Medulla oblongata (tissue), 1 donor: ENCODE measurements at regions not wholly inside any gene's neighbourhood (a gene's known extent, or its start where the extent isn't known, plus 50 kb on each side); places are given as distances from the start of the nearest gene placed in this dataset.

Source experiments
- DNase-seq: peaks from one replicate; pipeline ENCODE4 v3.0.0-alpha.2; 2015; ENCODE audit errors: extremely low spot score

DNA sequence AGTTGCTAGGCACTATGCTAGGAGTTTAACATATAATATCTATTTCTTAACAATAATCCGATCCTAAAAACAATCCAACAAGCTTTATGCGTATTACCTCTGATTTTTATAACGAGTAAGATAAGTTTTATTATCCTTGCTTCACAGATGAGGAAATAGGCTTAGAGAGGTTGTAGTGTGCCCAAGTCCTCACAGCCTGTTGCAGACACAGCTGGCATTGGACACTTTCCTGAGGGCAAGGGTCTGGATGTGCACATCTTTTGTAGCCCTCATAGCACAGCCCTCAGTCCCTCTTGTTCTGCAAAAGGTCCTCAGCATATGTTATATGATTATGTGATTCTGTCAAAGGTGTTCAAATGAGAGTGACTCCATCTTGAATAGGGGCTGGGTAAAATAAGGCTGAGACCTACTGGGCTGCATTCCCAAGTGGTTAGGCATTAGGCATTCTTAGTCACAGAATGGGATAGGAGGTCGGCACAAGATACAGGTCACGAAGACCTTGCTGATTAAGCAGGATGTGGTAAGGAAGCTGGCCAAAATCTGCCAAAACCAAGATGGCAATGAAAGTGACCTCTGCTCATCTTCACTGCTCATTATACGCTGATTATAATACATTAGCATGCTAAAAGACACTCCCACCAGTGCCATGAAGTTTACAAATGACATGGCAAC lies 75.7 kb upstream of the F3 start:
- DNase-seq = no peak

DNA sequence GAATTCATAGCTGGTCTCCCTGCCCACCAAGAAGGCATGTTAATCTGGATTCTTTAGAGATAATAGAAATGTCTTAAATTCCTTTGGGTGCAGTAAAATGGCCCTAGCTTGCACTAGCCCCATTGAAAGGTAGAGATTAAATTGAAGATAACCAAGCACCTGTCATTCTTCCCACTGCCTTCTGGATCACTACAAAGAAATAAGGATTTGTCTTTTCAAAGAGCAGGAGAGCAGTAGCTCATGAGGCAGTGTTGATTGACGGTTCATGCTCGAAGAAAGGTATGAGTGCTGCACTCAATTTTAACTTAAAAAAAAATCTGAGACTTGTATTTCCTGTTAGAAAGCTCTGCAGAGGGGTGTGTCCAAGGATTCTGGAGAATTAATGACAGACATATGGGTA lies 74.9 kb upstream of the F3 start:
- DNase-seq = no peak

DNA sequence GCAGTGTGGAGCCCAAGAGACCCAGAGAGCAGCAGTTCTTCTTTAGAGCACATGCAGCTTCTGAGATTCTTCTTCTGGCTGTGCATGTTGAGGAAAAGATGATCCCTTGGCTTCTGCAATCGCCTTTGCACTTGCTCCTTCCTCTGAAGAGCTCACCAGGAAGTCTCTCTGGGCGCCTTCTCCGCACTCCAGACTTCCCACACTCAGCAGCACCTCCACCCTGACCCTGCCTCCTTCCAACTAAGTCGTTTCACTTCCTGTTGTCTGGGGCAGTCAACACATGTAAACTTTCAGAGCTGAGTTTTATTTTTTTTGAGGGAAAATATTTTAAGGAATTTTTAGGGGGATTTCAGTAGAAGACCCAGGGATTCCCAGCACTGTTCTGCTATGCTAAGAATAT lies 73.4 kb upstream of the F3 start:
- peak; percentile 53 for DNase-seq

DNA sequence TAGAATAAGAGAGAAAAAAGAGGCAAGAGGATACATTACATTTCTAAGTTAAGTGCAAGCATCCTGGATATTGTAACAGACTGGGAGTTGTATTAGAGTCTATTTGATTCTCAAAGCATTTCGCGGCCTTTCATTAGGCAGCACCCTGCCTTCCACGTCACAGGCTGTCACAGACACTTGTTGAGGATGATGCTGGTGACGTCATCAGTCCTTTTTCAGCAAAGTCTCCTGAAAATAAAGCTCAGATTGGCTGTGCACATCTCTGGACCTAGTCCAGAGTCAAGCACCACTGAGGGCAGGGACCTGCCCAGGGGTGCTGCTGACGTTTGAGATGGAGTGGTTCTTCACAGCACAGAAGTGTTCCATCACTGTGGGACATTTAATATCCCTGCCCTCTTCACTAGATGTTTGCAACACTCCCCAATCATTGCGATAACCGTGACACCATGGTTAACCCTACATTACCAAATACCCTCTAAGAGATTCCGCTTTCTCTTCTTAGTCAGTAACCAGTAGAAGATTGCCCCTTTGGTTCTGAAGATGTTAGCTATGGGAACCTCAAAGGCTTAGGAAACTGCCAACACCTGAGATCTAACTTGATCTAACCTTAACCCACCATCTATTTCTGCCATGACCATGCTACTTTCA lies 72.7 kb upstream of the F3 start:
- no peak for DNase-seq

- DNase-seq = no peak
Observed at GRCh38 chr1:94612525-94613204, 71.1 kb upstream of the F3 start.

DNA sequence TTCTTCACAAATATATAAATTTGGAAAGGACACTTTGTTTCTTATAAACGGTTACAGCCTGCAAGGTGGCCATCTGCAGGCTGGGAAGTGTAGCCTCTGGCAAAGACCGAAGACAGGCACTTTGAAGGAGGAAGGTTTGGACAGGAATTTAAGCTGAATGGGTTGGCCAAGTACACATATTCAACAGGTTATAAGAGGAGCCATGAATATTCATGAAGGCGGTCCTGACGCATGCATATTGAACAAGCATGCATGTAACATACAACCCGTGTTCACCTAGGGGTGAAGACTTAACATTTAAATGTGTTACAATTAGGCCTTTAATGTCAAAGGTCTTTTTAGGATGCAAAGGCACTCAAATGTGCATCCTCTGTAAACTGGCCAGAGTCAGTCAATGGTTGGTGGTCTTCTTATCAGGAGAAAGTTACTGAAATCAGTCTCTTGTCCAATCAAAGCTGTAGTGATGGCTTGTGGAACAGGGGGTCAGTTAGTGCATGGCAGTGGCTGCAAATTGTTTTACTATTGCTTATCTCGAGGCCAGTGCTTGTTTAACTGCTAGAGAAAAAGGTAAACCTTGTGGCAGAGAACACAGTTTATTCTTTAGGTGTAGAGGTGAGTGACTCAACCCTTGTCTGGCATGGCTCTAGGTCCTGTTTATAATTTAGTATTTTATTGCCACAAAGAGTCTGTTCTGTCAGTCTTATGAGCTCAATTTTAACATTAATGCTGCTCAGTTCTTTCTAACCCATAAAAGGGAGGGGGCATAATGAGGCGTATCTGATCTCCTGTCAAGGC lies 70.3 kb upstream of the F3 start:
- no peak for DNase-seq

- no peak for DNase-seq
Observed at GRCh38 chr1:94609619-94610018, 68.1 kb upstream of the F3 start.

DNA sequence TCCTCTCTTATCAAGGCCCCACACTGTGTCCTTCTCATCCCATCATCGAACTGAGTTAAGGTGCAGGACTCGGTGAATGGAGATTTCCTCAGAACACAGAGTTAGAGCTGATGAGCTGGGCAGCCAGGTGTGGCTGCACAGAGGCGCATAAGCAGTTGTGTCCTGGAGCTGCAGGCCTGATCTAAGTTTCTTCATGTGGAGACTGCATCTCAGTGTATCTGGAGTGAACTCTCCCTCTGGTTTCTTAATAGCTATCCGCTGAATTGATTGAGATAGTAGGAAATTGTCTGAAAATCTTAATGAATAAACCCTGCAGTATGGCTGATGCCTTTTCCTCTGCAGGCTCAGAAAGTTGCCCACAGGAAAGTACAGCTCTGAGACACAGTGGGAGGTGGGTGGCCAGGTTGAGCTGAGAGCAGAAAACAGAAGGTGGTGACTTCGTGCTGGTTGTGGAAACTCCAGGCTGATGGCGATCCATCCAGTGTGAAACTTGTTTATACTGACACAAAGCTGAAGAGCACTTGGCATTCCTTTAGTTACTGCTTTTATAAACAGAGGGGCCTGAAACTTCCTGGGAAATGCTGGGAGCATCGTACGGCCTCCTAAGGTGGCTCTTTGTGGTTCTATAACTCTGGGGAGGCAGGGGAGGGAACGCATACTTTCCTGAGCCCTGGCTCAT lies 67.4 kb upstream of the F3 start:
- DNase-seq = no peak

- DNase-seq = no peak
Observed at GRCh38 chr1:94608142-94608851, 66.7 kb upstream of the F3 start.

- DNase-seq = no peak
Observed at GRCh38 chr1:94607398-94607797, 65.8 kb upstream of the F3 start.

DNA sequence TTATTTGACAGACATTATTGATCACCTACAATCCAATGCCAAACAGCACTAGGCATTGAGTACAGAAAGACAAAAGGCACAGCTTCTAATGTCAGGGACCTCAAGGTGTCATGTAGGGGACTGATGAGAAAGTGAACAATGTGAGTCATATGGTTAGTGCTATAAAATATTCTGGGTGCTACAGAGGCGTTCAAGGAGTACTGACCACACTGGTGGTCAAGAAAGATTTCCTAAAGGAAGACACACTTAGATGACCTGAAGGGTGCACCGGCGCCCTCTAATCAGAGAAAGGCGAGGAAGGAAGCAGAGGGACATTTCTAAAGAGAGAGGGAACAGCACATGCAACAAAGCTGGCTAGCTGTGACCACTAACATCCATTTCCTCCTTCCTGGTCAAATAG lies 64.9 kb upstream of the F3 start:
- no peak for DNase-seq

GRCh38 chr1:94603663-94604062 lies 62.1 kb upstream of the F3 start:
- DNase-seq = no peak

GRCh38 chr1:94602802-94603625 lies 61.5 kb upstream of the F3 start:
- DNase-seq = no peak

- DNase-seq = no peak
Observed at GRCh38 chr1:94602316-94602715, 60.8 kb upstream of the F3 start.

DNA sequence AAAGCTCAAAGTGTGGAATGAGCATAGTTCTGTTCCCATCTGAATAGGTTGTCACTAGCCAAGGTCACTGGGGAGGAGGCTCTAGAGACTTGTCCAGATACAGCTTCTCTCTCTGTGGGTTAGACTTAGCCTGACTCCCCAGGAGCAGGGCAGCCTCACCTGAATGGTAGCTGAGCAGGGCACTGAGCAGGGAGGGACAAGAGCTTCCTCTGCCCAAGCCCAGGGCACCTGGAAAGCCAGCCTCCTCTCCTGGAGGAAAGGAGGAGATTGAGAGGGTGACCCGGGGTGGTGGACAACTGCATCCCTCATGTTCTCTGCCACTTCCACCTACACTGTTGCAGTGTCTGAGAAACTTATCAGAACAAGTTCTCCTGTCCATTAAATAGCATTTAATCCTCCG lies 59.0 kb upstream of the F3 start:
- no peak for DNase-seq

DNA sequence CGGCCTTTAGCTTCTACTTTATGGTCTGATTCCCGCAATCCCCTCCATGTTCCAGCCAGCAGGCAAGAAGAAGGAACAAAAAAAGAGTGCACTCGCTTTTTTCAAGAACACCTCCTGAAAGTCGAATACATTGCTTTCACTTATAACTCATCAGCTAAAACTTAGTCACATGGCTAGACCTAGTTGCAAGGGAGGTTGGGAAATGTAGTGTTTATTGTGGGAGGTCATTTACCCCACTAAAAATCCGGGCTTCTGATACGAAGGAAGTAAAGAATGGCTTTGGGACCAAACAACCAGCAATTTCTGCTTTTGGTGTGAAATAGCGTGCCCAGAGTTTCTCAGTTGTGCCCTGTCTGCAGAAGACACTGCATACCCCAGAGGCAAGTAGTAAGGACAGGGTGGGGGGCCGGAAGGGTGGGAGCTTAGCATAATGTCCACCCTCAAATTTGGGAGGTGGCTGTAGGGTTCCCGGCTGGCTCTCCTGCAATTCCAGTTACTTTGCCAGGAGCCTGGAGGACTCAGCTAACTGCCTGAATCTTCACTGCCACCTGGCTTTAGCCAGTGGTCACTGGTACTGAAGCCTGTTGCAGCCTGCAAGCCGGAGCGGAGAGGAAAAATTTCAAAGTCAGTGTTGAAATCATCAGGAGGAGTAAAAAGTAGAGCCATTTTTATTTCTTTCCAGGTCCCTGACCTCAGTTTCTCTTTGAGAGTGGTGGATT lies 57.7 kb upstream of the F3 start:
- DNase-seq = peak; percentile 79

GRCh38 chr1:94597701-94598100 lies 56.1 kb upstream of the F3 start:
- no peak for DNase-seq

GRCh38 chr1:94596260-94596659 lies 54.7 kb upstream of the F3 start:
- DNase-seq = no peak

- DNase-seq = no peak
Observed at GRCh38 chr1:94595658-94596057, 54.1 kb upstream of the F3 start.

GRCh38 chr1:94593611-94594010 lies 52.1 kb upstream of the F3 start:
- no peak for DNase-seq
